Fibroblast of lung (primary cell): ENCODE measurements at regions not wholly inside any gene's neighbourhood (a gene's known extent, or its start where the extent isn't known, plus 50 kb on each side); places are given as distances from the start of the nearest gene placed in this dataset.

Experiments used
- DNase-seq, 2 donors: peaks; one replicate each; pipeline versions ENCODE4 v3.0.0 to v3.0.0-alpha.2; 2010; ENCODE audit warnings: low read depth in 2 of 2
- H2AFZ ChIP-seq: 2 replicates; pipeline ENCODE4 v1.5.1; 2012; ENCODE audit warnings: low read length, control low read depth, inconsistent platforms
- H3K27ac ChIP-seq: 2 replicates; pipeline ENCODE4 v1.5.1; 2011; ENCODE audit warnings: low read length, control low read depth; ENCODE audit not compliant: insufficient read depth
- H3K27me3 ChIP-seq: 2 replicates; pipeline ENCODE4 v1.5.1; 2011; ENCODE audit warnings: mild to moderate bottlenecking, low read length; ENCODE audit not compliant: control insufficient read depth, insufficient read depth
- H3K36me3 ChIP-seq: 2 replicates; pipeline ENCODE4 v1.5.1; 2011; ENCODE audit warnings: low read length; ENCODE audit not compliant: control insufficient read depth, insufficient read depth
- H3K4me1 ChIP-seq: 2 replicates; pipeline ENCODE4 v1.5.1; 2011; ENCODE audit warnings: low read length; ENCODE audit not compliant: control insufficient read depth, insufficient read depth; ENCODE audit errors: extremely low read depth
- H3K4me2 ChIP-seq: 2 replicates; pipeline ENCODE4 v1.5.1; 2011; ENCODE audit warnings: low read length, control low read depth; ENCODE audit not compliant: insufficient read depth; ENCODE audit errors: extremely low read depth
- H3K4me3 ChIP-seq, 4 experiments: fragments of 200-600 bp in 1 of 4; sonication (generic) in 1 of 4; replicated peaks in 1 of 4; 2 replicates each; pipeline ENCODE4 v1.5.1; 2011 to 2016; ENCODE audit warnings: low read length in 4 of 4, low read depth in 3 of 4, mild to moderate bottlenecking in 3 of 4, control low read depth in 2 of 4, inconsistent platforms in 1 of 4, mixed read lengths in 1 of 4; ENCODE audit not compliant: insufficient read depth in 1 of 4; ENCODE audit errors: control extremely low read depth in 1 of 4
- H3K79me2 ChIP-seq: 2 replicates; pipeline ENCODE4 v1.5.1; 2012; ENCODE audit warnings: mild to moderate bottlenecking, low read length, inconsistent platforms; ENCODE audit not compliant: control insufficient read depth, insufficient read depth
- H3K9ac ChIP-seq: 2 replicates; pipeline ENCODE4 v1.5.1; 2011; ENCODE audit warnings: mild to moderate bottlenecking, low read length, control low read depth; ENCODE audit not compliant: insufficient read depth
- H3K9me3 ChIP-seq: 2 replicates; pipeline ENCODE4 v1.5.1; 2012; ENCODE audit warnings: low read depth, low read length; ENCODE audit not compliant: control insufficient read depth, insufficient read depth
- H4K20me1 ChIP-seq: 2 replicates; pipeline ENCODE4 v1.5.1; 2011; ENCODE audit warnings: low read length; ENCODE audit not compliant: control insufficient read depth, insufficient read depth; ENCODE audit errors: extremely low read depth
- CTCF ChIP-seq, 2 donors: IDR thresholded peaks in 1 of 2; conservative IDR thresholded peaks in 1 of 2; 1 replicate in 1 of 2; 2 replicates in 1 of 2; pipeline ENCODE4 v1.5.1; 2011 to 2012; ENCODE audit warnings: low read length in 2 of 2, control low read depth in 1 of 2, inconsistent platforms in 1 of 2, low read depth in 1 of 2, mild to moderate bottlenecking in 1 of 2
- EZH2 ChIP-seq: IDR thresholded peaks from 2 replicates; pipeline ENCODE4 v1.5.1; 2012; ENCODE audit warnings: low read length, control low read depth, mild to moderate bottlenecking; ENCODE audit errors: missing control alignments

- H3K9me3 ChIP-seq = no peaks in the 10 kb centered on the region
- TF ChIP-seq CTCF (conservative IDR thresholded peaks at IDR 0.05 in 1 of 2, IDR thresholded peaks at IDR 0.05 in 1 of 2; ENCODE audit: low read depth in 1 of 2, low read length in 2 of 2) (no peak), EZH2 (no peak)
- no peak overlapping the region for H3K4me2 ChIP-seq
- no peaks in the 10 kb centered on the region for H4K20me1 ChIP-seq
- H3K9ac ChIP-seq = no peak overlapping the region
- peak in 1 of 2 donors; percentile 85 for DNase-seq
- no peaks in the 10 kb centered on the region for H3K27me3 ChIP-seq
- no peak overlapping the region for H2AFZ ChIP-seq
- no peaks in the 10 kb centered on the region for H3K4me1 ChIP-seq
- no peaks in the 10 kb centered on the region for H3K36me3 ChIP-seq
- H3K79me2 ChIP-seq = no peaks in the 10 kb centered on the region
- no peak overlapping the region for H3K4me3 ChIP-seq
- H3K27ac ChIP-seq = no peak overlapping the region
Observed at GRCh38 chr5:174843263-174844250, 119.2 kb downstream of the MSX2 start.

GRCh38 chr5:174840435-174840834 lies 116.1 kb downstream of the MSX2 start:
- Histone ChIP-seq H3K36me3 (no peaks in the 10 kb centered on the region), H3K9ac (no peak overlapping the region), H3K27me3 (no peaks in the 10 kb centered on the region), H4K20me1 (no peaks in the 10 kb centered on the region), H3K79me2 (no peaks in the 10 kb centered on the region), H3K4me3 (no peak overlapping the region), H3K27ac (no peak overlapping the region), H3K9me3 (no peaks in the 10 kb centered on the region), H3K4me1 (no peaks in the 10 kb centered on the region), H2AFZ (no peak overlapping the region), H3K4me2 (no peak overlapping the region)
- TF ChIP-seq EZH2 = no peak
- DNase-seq = no peak

GRCh38 chr5:174839196-174839595 lies 114.8 kb downstream of the MSX2 start:
- Histone ChIP-seq H4K20me1 (no peaks in the 10 kb centered on the region), H3K4me2 (no peak overlapping the region), H3K4me1 (no peaks in the 10 kb centered on the region), H3K27me3 (no peaks in the 10 kb centered on the region), H3K27ac (no peak overlapping the region), H3K4me3 (no peak overlapping the region), H2AFZ (no peak overlapping the region), H3K9me3 (no peaks in the 10 kb centered on the region), H3K79me2 (no peaks in the 10 kb centered on the region), H3K36me3 (no peaks in the 10 kb centered on the region), H3K9ac (no peak overlapping the region)
- no peak for DNase-seq
- TF ChIP-seq EZH2 (no peak), CTCF (conservative IDR thresholded peaks at IDR 0.05 in 1 of 2, IDR thresholded peaks at IDR 0.05 in 1 of 2; ENCODE audit: low read depth in 1 of 2, low read length in 2 of 2) (no peak)
